NCI-H345 (cell line): ENCODE measurements at regions not wholly inside any gene's neighbourhood (a gene's known extent, or its start where the extent isn't known, plus 50 kb on each side); places are given as distances from the start of the nearest gene placed in this dataset.

Source experiments
- DNase-seq: peaks from one replicate; lab custom pipeline; 2025; lab: John Stamatoyannopoulos, UW

- no peak for DNase-seq
These were observed 306.1 kb downstream of the ZEB2 start for GRCh38 chr2:144213797-144214196.

- no peak for DNase-seq
These were observed 308.1 kb downstream of the ZEB2 start for GRCh38 chr2:144211826-144212225.

- DNase-seq, result no peak
These were observed 308.9 kb downstream of the ZEB2 start for GRCh38 chr2:144211065-144211464.

GRCh38 chr2:144210076-144210475 is 309.8 kb downstream of the ZEB2 start:
- DNase-seq, result no peak

GRCh38 chr2:144208924-144209323 is 311.0 kb downstream of the ZEB2 start:
- no peak for DNase-seq

- no peak for DNase-seq
These were observed 313.9 kb downstream of the ZEB2 start for GRCh38 chr2:144206019-144206418.

- no peak for DNase-seq
These were observed 318.0 kb downstream of the ZEB2 start for GRCh38 chr2:144201868-144202468.

- no peak for DNase-seq
These were observed 318.8 kb downstream of the ZEB2 start for GRCh38 chr2:144201126-144201525.

GRCh38 chr2:144198116-144198515 is 321.8 kb downstream of the ZEB2 start:
- no peak for DNase-seq

GRCh38 chr2:144194326-144195071 is 325.4 kb downstream of the ZEB2 start:
- no peak for DNase-seq

GRCh38 chr2:144190908-144191605 is 328.9 kb downstream of the ZEB2 start:
- DNase-seq, result no peak

- no peak for DNase-seq
These were observed 336.2 kb downstream of the ZEB2 start for GRCh38 chr2:144183727-144184126.

GRCh38 chr2:144181001-144181400 is 338.9 kb downstream of the ZEB2 start:
- no peak for DNase-seq

GRCh38 chr2:144180131-144180530 is 339.8 kb downstream of the ZEB2 start:
- DNase-seq, result no peak

- DNase-seq, result no peak
These were observed 349.7 kb downstream of the ZEB2 start for GRCh38 chr2:144170179-144170578.

- no peak for DNase-seq
These were observed 353.2 kb downstream of the ZEB2 start for GRCh38 chr2:144166743-144167142.

- DNase-seq, result no peak
These were observed 354.2 kb downstream of the ZEB2 start for GRCh38 chr2:144165599-144166250.

GRCh38 chr2:144163592-144163991 is 356.3 kb downstream of the ZEB2 start:
- no peak for DNase-seq

GRCh38 chr2:144162652-144163051 is 357.3 kb downstream of the ZEB2 start:
- DNase-seq, result peak; percentile 16

- no peak for DNase-seq
These were observed 358.9 kb downstream of the ZEB2 start for GRCh38 chr2:144161061-144161460.

- no peak for DNase-seq
These were observed 360.7 kb downstream of the ZEB2 start for GRCh38 chr2:144159240-144159639.

GRCh38 chr2:144158096-144158495 is 361.8 kb downstream of the ZEB2 start:
- no peak for DNase-seq
